Adrenal gland (tissue), 9 donors: ENCODE measurements at regions not wholly inside any gene's neighbourhood (a gene's known extent, or its start where the extent isn't known, plus 50 kb on each side); places are given as distances from the start of the nearest gene placed in this dataset.

Experiments used
- DNase-seq, 7 donors: peaks; one replicate each; pipeline ENCODE4 v3.0.0-alpha.2; 2019 to 2020
- H3K27ac ChIP-seq, 5 donors: fragments of 200-600 bp; sonication (generic) in 4 of 5; 1 replicate in 3 of 5; 2 replicates in 2 of 5; pipeline versions ENCODE4 v1.5.1 to v1.8.0; 2016 to 2020; ENCODE audit warnings: mild to moderate bottlenecking in 1 of 5
- H3K27me3 ChIP-seq: fragments of 200-600 bp; 2 replicates; pipeline ENCODE4 v1.8.0; 2021
- H3K36me3 ChIP-seq, 2 donors: fragments of 200-600 bp; replicated peaks in 1 of 2; 1 replicate in 1 of 2; 2 replicates in 1 of 2; pipeline versions ENCODE4 v1.5.1 to v1.8.0; 2018 to 2022
- H3K4me1 ChIP-seq, 2 donors: fragments of 200-600 bp; replicated peaks in 1 of 2; 1 replicate in 1 of 2; 2 replicates in 1 of 2; pipeline versions ENCODE4 v1.5.1 to v1.8.0; 2018 to 2021
- H3K4me3 ChIP-seq, 4 donors: fragments of 200-600 bp; sonication (generic) in 3 of 4; one replicate each; pipeline ENCODE4 v1.5.1; 2016 to 2018
- H3K9me3 ChIP-seq, 3 donors: fragments of 200-600 bp; sonication (generic) in 1 of 3; replicated peaks in 1 of 3; 1 replicate in 2 of 3; 2 replicates in 1 of 3; pipeline versions ENCODE4 v1.5.1 to v1.8.0; 2016 to 2021
- POLR2A ChIP-seq, 2 donors: fragments of 450-650 bp; IDR thresholded peaks; one replicate each; pipeline ENCODE4 v1.6.1; 2017; ENCODE audit warnings: antibody characterized with exemption in 2 of 2, mild to moderate bottlenecking in 2 of 2, moderate library complexity in 1 of 2
- WGBS, 4 donors: extraction: QIAGEN DNeasy Blood & Tissue Kit in 2 of 4; methylation state at CpG; one replicate each; pipeline versions ENCODE4 v1.1.5 to v1.1.7; 2013 to 2017; 5-methylcytosine and 5-hydroxymethylcytosine counted together
- intact Hi-C, 2 donors: fragments of 100-400 bp; cut with DNase I; formaldehyde crosslinking; loops; one replicate each; pipeline versions ENCODE4 v1.14.1 to v1.15.0; 2022 to 2023
- TF ChIP-seq, protein P1 (sequence below), 6 experiments: fragments of 450-650 bp in 4 of 6; fragments of 200-600 bp in 2 of 6; sonication (generic) in 1 of 6; IDR thresholded peaks; 1 replicate in 5 of 6; 2 replicates in 1 of 6; pipeline versions ENCODE4 v1.5.1 to v1.8.0; 2016 to 2021; ENCODE audit warnings: antibody characterized with exemption in 6 of 6, mild to moderate bottlenecking in 2 of 6, moderate library complexity in 1 of 6
- donor health status: healthy with polysubstance abuse.
- donor health status: Bipolar disorder and iron deficiency.
- donor health status: DM: yes; HTN: yes; CAD: no.
- donor health status: DM: no; HTN: no; CAD: no.
- donor health status: DM: no; HTN: no; CAD: no.

DNA sequence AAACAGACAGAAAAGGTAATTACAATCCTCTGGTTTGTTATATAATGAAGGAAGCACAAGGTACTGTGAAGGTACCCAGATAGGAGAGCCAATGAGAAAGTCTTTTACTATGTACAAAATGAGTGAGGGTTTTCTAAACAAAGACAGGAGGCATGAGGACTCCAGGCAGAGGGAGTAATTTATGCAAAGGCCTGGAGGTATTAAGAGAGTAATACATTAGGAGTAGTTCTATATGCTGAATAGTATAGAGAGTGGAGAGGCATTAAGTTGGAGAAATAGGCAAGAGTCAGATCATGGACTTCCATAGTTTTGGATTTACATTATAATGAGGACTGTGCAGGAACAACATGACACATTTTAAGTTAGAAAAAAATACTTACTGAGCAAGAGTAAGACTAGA, 216.0 kb downstream of the SCG2 start:
- Histone ChIP-seq H3K27ac (no peak overlapping the region), H3K36me3 (no peaks in the 10 kb centered on the region), H3K27me3 (no peaks in the 10 kb centered on the region), H3K4me1 (no peaks in the 10 kb centered on the region), H3K4me3 (no peak overlapping the region), H3K9me3 (no peaks in the 10 kb centered on the region)
- intact Hi-C loops, result no loop called here
- TF ChIP-seq, protein P1, sequence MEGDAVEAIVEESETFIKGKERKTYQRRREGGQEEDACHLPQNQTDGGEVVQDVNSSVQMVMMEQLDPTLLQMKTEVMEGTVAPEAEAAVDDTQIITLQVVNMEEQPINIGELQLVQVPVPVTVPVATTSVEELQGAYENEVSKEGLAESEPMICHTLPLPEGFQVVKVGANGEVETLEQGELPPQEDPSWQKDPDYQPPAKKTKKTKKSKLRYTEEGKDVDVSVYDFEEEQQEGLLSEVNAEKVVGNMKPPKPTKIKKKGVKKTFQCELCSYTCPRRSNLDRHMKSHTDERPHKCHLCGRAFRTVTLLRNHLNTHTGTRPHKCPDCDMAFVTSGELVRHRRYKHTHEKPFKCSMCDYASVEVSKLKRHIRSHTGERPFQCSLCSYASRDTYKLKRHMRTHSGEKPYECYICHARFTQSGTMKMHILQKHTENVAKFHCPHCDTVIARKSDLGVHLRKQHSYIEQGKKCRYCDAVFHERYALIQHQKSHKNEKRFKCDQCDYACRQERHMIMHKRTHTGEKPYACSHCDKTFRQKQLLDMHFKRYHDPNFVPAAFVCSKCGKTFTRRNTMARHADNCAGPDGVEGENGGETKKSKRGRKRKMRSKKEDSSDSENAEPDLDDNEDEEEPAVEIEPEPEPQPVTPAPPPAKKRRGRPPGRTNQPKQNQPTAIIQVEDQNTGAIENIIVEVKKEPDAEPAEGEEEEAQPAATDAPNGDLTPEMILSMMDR (IDR thresholded peaks at IDR 0.05), result no peak
- TF ChIP-seq POLR2A (IDR thresholded peaks at IDR 0.05), result no peak
- DNase-seq, result no peak

DNA sequence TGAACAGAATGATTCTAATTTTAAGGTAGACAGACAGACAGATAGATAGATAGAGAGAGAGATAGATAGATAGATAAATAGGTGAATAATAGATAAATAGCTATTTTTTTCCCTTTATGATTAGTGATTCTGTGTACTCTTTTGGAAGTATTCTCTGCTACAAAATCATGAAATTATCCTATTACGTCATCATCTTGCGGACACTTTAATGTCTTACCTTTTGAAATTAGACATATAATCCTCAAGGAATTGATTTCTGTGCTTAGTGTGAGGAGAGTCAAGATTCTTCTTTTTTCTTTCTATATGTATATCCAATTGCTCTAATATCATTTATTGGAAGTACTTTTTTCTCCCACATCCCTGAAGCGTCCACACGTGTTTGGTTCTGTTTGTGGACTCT, 215.2 kb downstream of the SCG2 start:
- H3K27ac ChIP-seq, result no peak overlapping the region
- 89 to 93% (median 92%) methylated on average over 4 of the region's 4 CpGs for WGBS, 4 donors
- no peaks in the 10 kb centered on the region for H3K36me3 ChIP-seq
- H3K4me3 ChIP-seq, result no peak overlapping the region
- TF ChIP-seq, protein P1 (IDR thresholded peaks at IDR 0.05), result no peak
- no peak for TF ChIP-seq POLR2A (IDR thresholded peaks at IDR 0.05)
- intact Hi-C loops, result no loop called here
- DNase-seq, result no peak
- H3K27me3 ChIP-seq, result no peaks in the 10 kb centered on the region
- no peaks in the 10 kb centered on the region for H3K4me1 ChIP-seq
- no peaks in the 10 kb centered on the region for H3K9me3 ChIP-seq

DNA sequence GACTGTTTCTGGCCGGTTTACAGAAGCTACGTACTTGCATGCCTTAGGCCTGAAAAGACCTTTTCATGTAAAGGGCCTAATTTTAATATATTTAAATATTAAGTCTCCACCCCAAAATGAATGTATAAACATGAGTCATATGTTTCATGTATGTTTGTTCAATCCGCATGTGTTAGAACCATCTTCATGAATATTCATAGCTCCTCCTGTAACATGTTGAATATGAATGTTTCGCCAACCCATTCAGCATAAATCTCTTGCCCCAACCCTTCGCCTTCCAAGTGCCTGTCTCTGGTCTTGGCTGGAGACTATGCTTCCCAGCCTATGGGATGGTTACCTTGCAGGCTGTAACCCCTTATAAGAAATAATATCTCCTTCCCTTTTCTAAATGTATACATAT, 212.5 kb downstream of the SCG2 start:
- Histone ChIP-seq H3K27me3 (no peaks in the 10 kb centered on the region), H3K27ac (no peak overlapping the region), H3K4me1 (no peaks in the 10 kb centered on the region), H3K9me3 (no peaks in the 10 kb centered on the region), H3K36me3 (no peaks in the 10 kb centered on the region), H3K4me3 (no peak overlapping the region)
- DNase-seq, result no peak
- WGBS, 4 donors, result 84 to 94% (median 92%) methylated on average over 5 of the region's 5 CpGs
- intact Hi-C loops, result no loop called here
- no peak for TF ChIP-seq POLR2A (IDR thresholded peaks at IDR 0.05)
- TF ChIP-seq, protein P1 (IDR thresholded peaks at IDR 0.05), result no peak

DNA sequence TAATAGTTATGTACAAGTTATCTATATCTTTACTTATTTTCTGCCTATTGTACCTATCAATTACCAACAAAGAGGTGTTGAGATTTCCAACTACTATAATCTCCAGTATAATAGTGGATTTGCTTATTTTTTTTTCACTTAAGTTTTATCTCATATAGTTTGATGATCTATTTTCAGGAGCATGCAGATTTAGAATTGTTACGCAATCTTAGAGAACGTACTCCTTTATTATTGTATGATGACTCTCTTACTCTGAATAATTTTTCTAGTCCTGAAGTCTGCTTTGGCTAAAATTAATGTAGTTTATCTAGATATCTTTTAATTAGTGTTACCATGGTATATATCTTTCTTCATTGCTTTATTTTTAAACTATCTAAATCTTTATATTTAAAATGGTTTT, 205.2 kb downstream of the SCG2 start:
- intact Hi-C loops, result no loop called here
- no peak for TF ChIP-seq POLR2A (IDR thresholded peaks at IDR 0.05)
- TF ChIP-seq, protein P1 (IDR thresholded peaks at IDR 0.05), result no peak
- no peak overlapping the region for H3K27ac ChIP-seq
- no peaks in the 10 kb centered on the region for H3K27me3 ChIP-seq
- DNase-seq, result no peak
- H3K4me1 ChIP-seq, result no peaks in the 10 kb centered on the region
- H3K9me3 ChIP-seq, result peaks cover 0 to 6% (median 0%) of the 10 kb centered on the region in 3 donors
- WGBS, 4 donors, result 60 to 74% (median 71%) methylated on average over 2 of the region's 2 CpGs
- no peak overlapping the region for H3K4me3 ChIP-seq
- no peaks in the 10 kb centered on the region for H3K36me3 ChIP-seq
